IMR-90 (cell line): ENCODE measurements at regions not wholly inside any gene's neighbourhood (a gene's known extent, or its start where the extent isn't known, plus 50 kb on each side); places are given as distances from the start of the nearest gene placed in this dataset.

Experiments used
- ATAC-seq: fragments of 200-7000 bp; cut with Tn5 transposase; 2 replicates; pipeline ENCODE4 v1.9.1; 2020; ENCODE audit warnings: low read depth, mild to moderate bottlenecking, moderate library complexity
- BruUV-seq: library from RNA; stranded (reverse); fragments of 400-500 nt; replicated peaks from 2 replicates; lab custom pipeline; 2021; lab: Mats Ljungman, UMichigan
- CTCF ChIA-PET: fragments of 300-600 bp; formaldehyde crosslinking; extraction: SDS; loops from one replicate; lab custom pipeline; 2021; ENCODE audit warnings: antibody characterized with exemption; lab: Yijun Ruan, JAX
- POLR2A ChIA-PET: fragments of 300-600 bp; sonication (Branson Sonifier 250); formaldehyde crosslinking; loops from one replicate; lab custom pipeline; 2022; ENCODE audit warnings: antibody characterized with exemption; ENCODE audit not compliant: unreplicated experiment; lab: Charles Lee
- DNase-seq: peaks from one replicate; pipeline ENCODE4 v3.0.0; 2013
- H2AFZ ChIP-seq: replicated peaks from 2 replicates; pipeline ENCODE3; 2013; ENCODE audit warnings: low read length, mild to moderate bottlenecking; ENCODE audit not compliant: poor library complexity
- H2AK5ac ChIP-seq: 2 replicates; pipeline ENCODE4 v1.6.1; 2013; ENCODE audit warnings: low read depth, low read length, inconsistent platforms
- H2AK9ac ChIP-seq: replicated peaks from 2 replicates; pipeline ENCODE3; 2013; ENCODE audit warnings: mild to moderate bottlenecking, low read depth, low read length, moderate library complexity; ENCODE audit not compliant: poor library complexity
- H2BK120ac ChIP-seq: 2 replicates; pipeline ENCODE4 v1.6.1; 2013; ENCODE audit warnings: low read depth, low read length, inconsistent platforms
- H2BK15ac ChIP-seq: 3 replicates; pipeline ENCODE4 v1.6.1; 2013; ENCODE audit warnings: low read depth, low read length, inconsistent platforms
- H2BK20ac ChIP-seq: 2 replicates; pipeline ENCODE4 v1.6.1; 2013; ENCODE audit warnings: low read depth, mild to moderate bottlenecking, inconsistent platforms, low read length, moderate library complexity
- H2BK5ac ChIP-seq: 2 replicates; pipeline ENCODE4 v1.6.1; 2013; ENCODE audit warnings: mild to moderate bottlenecking, low read depth, low read length, inconsistent platforms; ENCODE audit not compliant: poor library complexity, severe bottlenecking
- H3K14ac ChIP-seq: replicated peaks from 2 replicates; pipeline ENCODE4 v1.6.1; 2013; ENCODE audit warnings: low read depth, low read length, inconsistent platforms
- H3K18ac ChIP-seq: 2 replicates; pipeline ENCODE4 v1.6.1; 2013; ENCODE audit warnings: low read depth, low read length, control low read depth
- H3K23ac ChIP-seq: 2 replicates; pipeline ENCODE4 v1.6.1; 2013; ENCODE audit warnings: low read depth, low read length, inconsistent platforms
- H3K27ac ChIP-seq: 2 replicates; pipeline ENCODE4 v1.5.1; 2013; ENCODE audit warnings: mild to moderate bottlenecking, control low read depth, low read length; ENCODE audit not compliant: insufficient read depth
- H3K27me3 ChIP-seq: 2 replicates; pipeline ENCODE4 v1.6.1; 2013; ENCODE audit warnings: low read length; ENCODE audit not compliant: control insufficient read depth, insufficient read depth
- H3K36me3 ChIP-seq: 2 replicates; pipeline ENCODE4 v1.6.1; 2013; ENCODE audit warnings: low read length, mixed read lengths; ENCODE audit not compliant: control insufficient read depth, insufficient read depth
- H3K4ac ChIP-seq: 2 replicates; pipeline ENCODE4 v1.6.1; 2013; ENCODE audit warnings: low read depth, low read length, inconsistent platforms
- H3K4me1 ChIP-seq: 2 replicates; pipeline ENCODE4 v1.6.1; 2013; ENCODE audit warnings: low read length, mixed read lengths; ENCODE audit not compliant: control insufficient read depth, insufficient read depth
- H3K4me2 ChIP-seq: 2 replicates; pipeline ENCODE4 v1.6.1; 2013; ENCODE audit warnings: low read depth, mild to moderate bottlenecking, control low read depth, low read length, moderate library complexity
- H3K4me3 ChIP-seq: 2 replicates; pipeline ENCODE4 v1.5.1; 2013; ENCODE audit warnings: low read depth, mild to moderate bottlenecking, control low read depth, low read length, moderate library complexity; ENCODE audit not compliant: insufficient read depth
- H3K56ac ChIP-seq: 2 replicates; pipeline ENCODE4 v1.6.1; 2013; ENCODE audit warnings: low read length, inconsistent platforms; ENCODE audit not compliant: insufficient read depth; ENCODE audit errors: extremely low read depth
- H3K79me1 ChIP-seq, 2 experiments: 2 replicates each; pipeline ENCODE4 v1.6.1; 2013; ENCODE audit warnings: low read length in 2 of 2, inconsistent platforms in 1 of 2, low read depth in 1 of 2
- H3K9ac ChIP-seq: 2 replicates; pipeline ENCODE4 v1.6.1; 2013; ENCODE audit warnings: low read depth, low read length, control low read depth
- H3K9me1 ChIP-seq: 2 replicates; pipeline ENCODE4 v1.6.1; 2013; ENCODE audit warnings: low read length, inconsistent platforms; ENCODE audit not compliant: insufficient read depth
- H3K9me3 ChIP-seq: 2 replicates; pipeline ENCODE4 v1.6.1; 2013; ENCODE audit warnings: low read length; ENCODE audit not compliant: control insufficient read depth, insufficient read depth
- H4K20me1 ChIP-seq: 2 replicates; pipeline ENCODE4 v1.6.1; 2013; ENCODE audit warnings: low read length, inconsistent platforms; ENCODE audit not compliant: insufficient read depth
- H4K5ac ChIP-seq: 2 replicates; pipeline ENCODE4 v1.6.1; 2013; ENCODE audit warnings: mild to moderate bottlenecking, low read depth, low read length, control low read depth
- H4K8ac ChIP-seq, 2 experiments: 2 replicates each; pipeline ENCODE4 v1.6.1; 2013; ENCODE audit warnings: low read depth in 2 of 2, low read length in 2 of 2, control low read depth in 1 of 2, inconsistent platforms in 1 of 2
- H4K91ac ChIP-seq: 2 replicates; pipeline ENCODE4 v1.6.1; 2013; ENCODE audit warnings: low read depth, low read length, inconsistent platforms; ENCODE audit not compliant: insufficient read depth
- CEBPB ChIP-seq: IDR thresholded peaks from 2 replicates; pipeline ENCODE4 v1.6.1; 2012; ENCODE audit warnings: low read depth, low read length, improper control_type of control experiment
- CHD1 ChIP-seq: IDR thresholded peaks from 2 replicates; pipeline ENCODE4 v1.6.1; 2012; ENCODE audit warnings: low read depth, low read length, improper control_type of control experiment
- FOS ChIP-seq: fragments of 150-350 bp; IDR thresholded peaks from 2 replicates; pipeline ENCODE4 v1.6.1; 2016; ENCODE audit warnings: low read depth, low read length
- MAFK ChIP-seq: IDR thresholded peaks from 2 replicates; pipeline ENCODE4 v1.6.1; 2012; ENCODE audit warnings: low read depth, low read length, improper control_type of control experiment
- MAZ ChIP-seq: IDR thresholded peaks from 2 replicates; pipeline ENCODE4 v1.6.1; 2012; ENCODE audit warnings: low read depth, mild to moderate bottlenecking, low read length, improper control_type of control experiment, moderate library complexity, borderline replicate concordance
- MXI1 ChIP-seq: IDR thresholded peaks from 2 replicates; pipeline ENCODE4 v1.6.1; 2012; ENCODE audit warnings: low read depth, mild to moderate bottlenecking, low read length, moderate library complexity, borderline replicate concordance
- NFE2L2 ChIP-seq: fragments of 150-350 bp; IDR thresholded peaks from 2 replicates; pipeline ENCODE4 v1.6.1; 2016; ENCODE audit warnings: low read depth, mild to moderate bottlenecking, low read length
- POLR2A ChIP-seq: IDR thresholded peaks from 2 replicates; pipeline ENCODE4 v1.6.1; 2012; ENCODE audit warnings: mild to moderate bottlenecking, low read depth, low read length
- RAD21 ChIP-seq: IDR thresholded peaks from 2 replicates; pipeline ENCODE4 v1.6.1; 2012; ENCODE audit warnings: low read length, improper control_type of control experiment
- RFX5 ChIP-seq: IDR thresholded peaks from 2 replicates; pipeline ENCODE4 v1.8.0; 2012; ENCODE audit warnings: low read depth, mild to moderate bottlenecking, low read length, moderate library complexity
- SMC3 ChIP-seq: fragments of 150-350 bp; IDR thresholded peaks from 2 replicates; pipeline ENCODE4 v1.6.1; 2016; ENCODE audit warnings: low read depth, mild to moderate bottlenecking, antibody characterized with exemption, low read length, moderate library complexity
- WGBS, 2 experiments: methylation state at CpG; one replicate each; pipeline versions ENCODE4 v1.1.5 to v1.1.7; 2013; ENCODE audit warnings: missing lambda C conversion rate in 2 of 2; ENCODE audit not compliant: insufficient read length in 1 of 2; ENCODE audit errors: extremely low coverage in 2 of 2; 5-methylcytosine and 5-hydroxymethylcytosine counted together
- dilution Hi-C: fragments of 300-500 bp; cut with HindIII; formaldehyde crosslinking; loops from one replicate; pipeline ENCODE4 v1.14.3; 2018; ENCODE audit warnings: low sequenced_read_pairs; ENCODE audit not compliant: unreplicated experiment
- in situ Hi-C: fragments of 300-500 bp; cut with MboI; formaldehyde crosslinking; loops from 3 replicates; pipeline ENCODE4 v1.14.3; 2019; ENCODE audit warnings: low sequenced_read_pairs, inconsistent platforms, mixed read lengths
- intact Hi-C: fragments of 100-400 bp; cut with micrococcal nuclease; formaldehyde crosslinking; loops from 2 replicates; pipeline ENCODE4 v1.10.0; 2022
- TF ChIP-seq, protein P1 (sequence below): conservative IDR thresholded peaks from 2 replicates; pipeline ENCODE4 v1.5.1; 2012; ENCODE audit warnings: mild to moderate bottlenecking, low read depth, low read length, improper control_type of control experiment
- TF ChIP-seq, protein P2 (sequence below): fragments of 150-350 bp; IDR thresholded peaks from 2 replicates; pipeline ENCODE4 v1.6.1; 2017; ENCODE audit warnings: mild to moderate bottlenecking, antibody characterized with exemption, low read length, low read depth
- TF ChIP-seq, protein P3 (sequence below): fragments of 150-350 bp; IDR thresholded peaks from 2 replicates; pipeline ENCODE4 v1.6.1; 2016; ENCODE audit warnings: low read depth, mild to moderate bottlenecking, low read length, moderate library complexity, borderline replicate concordance

DNA sequence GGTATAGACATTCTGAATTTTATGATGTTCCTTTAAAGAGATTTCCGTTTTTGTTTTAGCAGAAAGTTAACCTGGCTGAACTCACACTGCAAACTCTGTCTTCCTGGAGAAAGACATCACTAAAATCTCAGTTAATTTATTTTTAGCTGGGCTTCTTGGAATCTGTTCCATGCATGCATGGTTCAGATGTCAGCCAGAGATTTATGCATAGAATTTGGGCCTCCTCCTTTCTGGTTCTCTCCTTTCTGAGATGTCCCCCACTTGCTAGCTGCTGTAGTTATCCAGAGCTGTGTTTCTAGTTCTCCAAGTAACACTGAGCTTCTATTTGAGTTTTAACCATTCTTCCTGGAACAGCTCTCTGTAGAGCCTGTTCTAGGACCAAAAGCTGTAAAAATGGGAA lies 77.3 kb upstream of the TANC2 start:
- H2AK9ac ChIP-seq: no peak overlapping the region
- no peak overlapping the region for H3K56ac ChIP-seq
- no peaks in the 10 kb centered on the region for H3K9me3 ChIP-seq
- H3K18ac ChIP-seq: no peak overlapping the region
- H4K91ac ChIP-seq: no peak overlapping the region
- TF ChIP-seq, protein P1, sequence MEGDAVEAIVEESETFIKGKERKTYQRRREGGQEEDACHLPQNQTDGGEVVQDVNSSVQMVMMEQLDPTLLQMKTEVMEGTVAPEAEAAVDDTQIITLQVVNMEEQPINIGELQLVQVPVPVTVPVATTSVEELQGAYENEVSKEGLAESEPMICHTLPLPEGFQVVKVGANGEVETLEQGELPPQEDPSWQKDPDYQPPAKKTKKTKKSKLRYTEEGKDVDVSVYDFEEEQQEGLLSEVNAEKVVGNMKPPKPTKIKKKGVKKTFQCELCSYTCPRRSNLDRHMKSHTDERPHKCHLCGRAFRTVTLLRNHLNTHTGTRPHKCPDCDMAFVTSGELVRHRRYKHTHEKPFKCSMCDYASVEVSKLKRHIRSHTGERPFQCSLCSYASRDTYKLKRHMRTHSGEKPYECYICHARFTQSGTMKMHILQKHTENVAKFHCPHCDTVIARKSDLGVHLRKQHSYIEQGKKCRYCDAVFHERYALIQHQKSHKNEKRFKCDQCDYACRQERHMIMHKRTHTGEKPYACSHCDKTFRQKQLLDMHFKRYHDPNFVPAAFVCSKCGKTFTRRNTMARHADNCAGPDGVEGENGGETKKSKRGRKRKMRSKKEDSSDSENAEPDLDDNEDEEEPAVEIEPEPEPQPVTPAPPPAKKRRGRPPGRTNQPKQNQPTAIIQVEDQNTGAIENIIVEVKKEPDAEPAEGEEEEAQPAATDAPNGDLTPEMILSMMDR: no peak
- TF ChIP-seq RFX5 (no peak), MAFK (no peak), MAZ (no peak), SMC3 (no peak), FOS (no peak), CEBPB (no peak), RAD21 (no peak), CHD1 (no peak), MXI1 (no peak), NFE2L2 (no peak), POLR2A (no peak)
- TF ChIP-seq, protein P2, sequence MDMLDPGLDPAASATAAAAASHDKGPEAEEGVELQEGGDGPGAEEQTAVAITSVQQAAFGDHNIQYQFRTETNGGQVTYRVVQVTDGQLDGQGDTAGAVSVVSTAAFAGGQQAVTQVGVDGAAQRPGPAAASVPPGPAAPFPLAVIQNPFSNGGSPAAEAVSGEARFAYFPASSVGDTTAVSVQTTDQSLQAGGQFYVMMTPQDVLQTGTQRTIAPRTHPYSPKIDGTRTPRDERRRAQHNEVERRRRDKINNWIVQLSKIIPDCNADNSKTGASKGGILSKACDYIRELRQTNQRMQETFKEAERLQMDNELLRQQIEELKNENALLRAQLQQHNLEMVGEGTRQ: no peak
- TF ChIP-seq, protein P3, sequence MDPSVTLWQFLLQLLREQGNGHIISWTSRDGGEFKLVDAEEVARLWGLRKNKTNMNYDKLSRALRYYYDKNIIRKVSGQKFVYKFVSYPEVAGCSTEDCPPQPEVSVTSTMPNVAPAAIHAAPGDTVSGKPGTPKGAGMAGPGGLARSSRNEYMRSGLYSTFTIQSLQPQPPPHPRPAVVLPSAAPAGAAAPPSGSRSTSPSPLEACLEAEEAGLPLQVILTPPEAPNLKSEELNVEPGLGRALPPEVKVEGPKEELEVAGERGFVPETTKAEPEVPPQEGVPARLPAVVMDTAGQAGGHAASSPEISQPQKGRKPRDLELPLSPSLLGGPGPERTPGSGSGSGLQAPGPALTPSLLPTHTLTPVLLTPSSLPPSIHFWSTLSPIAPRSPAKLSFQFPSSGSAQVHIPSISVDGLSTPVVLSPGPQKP: no peak
- no peak for DNase-seq
- H3K27me3 ChIP-seq: no peaks in the 10 kb centered on the region
- WGBS, 2 experiments: no CpG with 5 or more reads among the region's 1 CpG
- 0 out of 2 replicates have a peak, but pooled peaks cover 3% of the 10 kb centered on the region for H3K9me1 ChIP-seq
- H4K8ac ChIP-seq: no peak overlapping the region
- H2BK15ac ChIP-seq: no peak overlapping the region
- no peak overlapping the region for H3K4me3 ChIP-seq
- no peak overlapping the region for H2AK5ac ChIP-seq
- in situ Hi-C loops (no loop called here), intact Hi-C loops (no loop called here), dilution Hi-C loops (no loop called here)
- no peaks in the 10 kb centered on the region for H4K20me1 ChIP-seq
- H3K4me1 ChIP-seq: peaks cover 1% of the 10 kb centered on the region; the same call in 1 of the 2 replicates
- H2BK20ac ChIP-seq: no peak overlapping the region
- no peak overlapping the region for H3K14ac ChIP-seq
- ATAC-seq: no peak
- no peak overlapping the region for H3K27ac ChIP-seq
- no peaks in the 10 kb centered on the region for H3K36me3 ChIP-seq
- no peaks in the 10 kb centered on the region for H3K79me1 ChIP-seq
- no peak overlapping the region for H2BK5ac ChIP-seq
- CTCF ChIA-PET: no interaction called here
- BruUV-seq: no TSS peak
- H2BK120ac ChIP-seq: no peak overlapping the region
- H3K23ac ChIP-seq: no peak overlapping the region
- no peak overlapping the region for H4K5ac ChIP-seq
- no peak overlapping the region for H3K9ac ChIP-seq
- POLR2A ChIA-PET: no interaction called here
- no peak overlapping the region for H3K4ac ChIP-seq
- no peak overlapping the region for H2AFZ ChIP-seq
- H3K4me2 ChIP-seq: no peak overlapping the region
